NCI-H345 (cell line): ENCODE measurements at regions not wholly inside any gene's neighbourhood (a gene's known extent, or its start where the extent isn't known, plus 50 kb on each side); places are given as distances from the start of the nearest gene placed in this dataset.
"Not testable (repeated sequence)": the region's sequence is repeated elsewhere in the genome, so short reads cannot be mapped to it uniquely, and the experiment has no call there.

Source experiments
- DNase-seq: peaks from one replicate; lab custom pipeline; 2025; lab: John Stamatoyannopoulos, UW

DNA sequence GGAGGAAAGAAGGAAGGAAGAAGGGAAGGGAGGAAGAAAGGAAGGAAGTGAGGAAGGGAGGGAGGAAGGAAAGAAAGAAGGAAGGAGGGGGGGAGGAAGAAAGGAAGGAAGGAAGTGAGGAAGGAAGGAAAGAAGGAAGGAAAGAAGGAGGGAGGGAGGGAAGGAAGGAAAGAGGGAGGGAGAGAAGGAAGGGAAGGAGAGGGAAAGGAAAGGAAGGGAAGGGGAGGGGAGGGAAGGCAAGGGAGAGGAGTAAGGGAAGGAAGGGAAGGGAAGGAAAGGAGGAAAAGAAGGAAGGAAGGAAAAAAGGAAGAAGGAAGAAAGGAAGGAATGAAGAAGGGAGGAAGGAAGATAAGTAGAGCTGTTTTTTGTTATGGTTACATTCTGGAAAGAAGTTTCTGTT lies 141.2 kb downstream of the LRRC3B start:
- no peak for DNase-seq

DNA sequence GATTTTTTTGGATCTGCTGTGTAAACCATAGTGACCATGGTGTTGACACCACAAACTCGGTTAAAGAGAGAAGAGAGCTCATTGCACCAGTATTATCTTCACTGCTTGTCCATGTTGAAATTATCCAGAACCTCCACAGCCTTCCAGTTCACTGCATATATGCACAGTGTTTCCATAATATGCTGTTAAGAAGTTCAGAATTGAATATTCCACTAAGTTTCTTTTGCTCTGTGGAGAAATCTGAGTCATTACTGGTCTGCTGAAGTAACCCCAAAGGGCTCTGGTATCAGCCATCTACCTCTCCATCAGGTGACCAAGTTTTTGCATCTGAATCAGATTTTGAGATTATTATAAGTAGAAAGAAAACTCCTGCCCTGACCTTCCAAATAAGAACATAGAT lies 143.5 kb downstream of the LRRC3B start:
- no peak for DNase-seq

DNA sequence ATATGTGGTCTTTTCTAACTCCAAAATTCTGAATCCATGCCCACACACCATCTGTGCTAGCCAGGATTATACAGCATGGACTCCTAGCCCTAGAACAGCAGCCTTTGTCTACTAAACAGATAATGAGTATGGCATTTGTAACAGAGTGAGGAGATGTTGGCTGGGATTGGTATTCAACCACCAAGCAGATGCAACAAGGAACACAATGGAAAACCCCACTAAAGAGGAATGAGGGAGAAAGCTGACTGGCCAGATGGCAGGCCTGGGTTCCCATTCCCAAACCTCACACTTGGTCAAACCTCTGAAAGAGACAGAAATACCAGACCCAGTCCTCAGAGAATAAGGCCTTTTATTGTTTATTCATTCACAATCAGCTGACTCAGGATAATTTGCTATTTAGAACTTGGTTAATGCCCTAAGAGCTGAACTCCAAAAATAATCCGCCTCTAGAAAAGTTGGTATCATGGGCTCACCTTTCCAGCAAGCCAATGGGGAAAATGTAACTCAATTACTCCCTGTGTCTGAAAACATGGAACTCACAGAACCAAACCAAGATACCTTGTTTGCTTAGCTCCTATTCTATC lies 145.6 kb downstream of the LRRC3B start:
- DNase-seq, result no peak

DNA sequence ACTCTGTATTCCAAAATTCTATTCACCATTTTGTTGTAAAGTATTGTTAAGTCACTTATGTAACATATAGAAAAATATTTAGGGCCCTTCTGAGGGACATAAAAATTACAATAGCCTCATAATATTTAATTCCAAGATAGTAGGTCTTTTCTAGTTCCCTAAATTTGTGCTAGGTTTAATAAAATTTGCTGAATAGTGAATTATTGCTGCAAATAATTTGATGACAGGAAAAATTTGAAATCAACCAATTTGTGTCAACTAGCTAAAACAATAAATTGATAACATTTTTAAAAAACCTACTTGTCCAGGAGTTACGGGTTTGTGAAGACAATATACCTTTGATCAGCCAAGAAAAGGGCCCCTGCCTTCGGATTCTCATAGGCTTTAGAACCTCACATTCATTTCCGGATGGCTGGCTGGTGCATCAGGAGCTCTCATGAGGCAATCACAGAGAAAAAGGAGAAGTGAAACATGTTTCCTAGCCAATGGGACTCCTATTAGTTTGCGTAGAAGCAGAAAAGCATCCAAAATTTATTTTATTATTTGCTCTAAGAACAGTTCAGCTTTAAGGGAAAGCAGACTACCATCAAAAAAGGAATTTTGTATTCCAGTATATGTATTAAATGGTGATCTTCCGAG lies 177.2 kb downstream of the LRRC3B start:
- no peak for DNase-seq

DNA sequence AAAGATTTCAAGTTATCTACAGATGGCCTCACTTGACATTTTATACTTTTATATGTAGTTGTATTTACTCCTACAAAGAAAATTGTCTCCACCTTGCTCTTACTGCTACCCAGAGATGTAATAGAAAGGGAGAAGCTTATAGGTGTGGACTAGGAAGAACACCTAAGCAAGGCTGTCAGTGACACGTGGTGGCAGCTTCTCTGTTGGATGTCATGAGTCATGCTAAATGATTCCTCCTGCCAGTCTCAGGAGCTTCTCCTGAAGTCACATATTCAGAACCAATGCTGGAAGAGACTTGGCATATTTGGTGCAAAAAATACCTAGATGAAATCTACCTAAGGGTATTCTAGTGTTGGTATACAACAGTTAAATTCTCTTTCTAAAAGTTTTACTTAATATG lies 184.7 kb downstream of the LRRC3B start:
- DNase-seq, result no peak

DNA sequence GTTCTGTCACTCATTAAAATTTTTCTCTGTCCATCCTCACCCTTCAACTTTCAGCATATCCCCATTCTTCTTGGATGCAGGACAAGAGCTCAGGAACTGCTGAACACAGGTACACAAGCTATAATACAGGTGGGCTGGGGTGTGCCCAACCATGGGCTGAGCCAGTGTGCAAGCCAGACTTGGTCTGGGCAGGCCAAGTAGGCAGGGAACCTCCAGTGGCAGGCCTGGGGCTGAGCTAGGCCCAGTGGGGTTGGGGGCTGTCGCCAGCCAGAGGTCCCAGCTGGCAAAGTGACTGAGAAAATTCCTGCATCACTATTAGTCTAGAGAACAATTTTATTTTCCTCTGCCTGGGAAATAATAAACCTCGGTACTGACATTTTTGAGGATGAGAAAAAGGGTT lies 202.9 kb downstream of the LRRC3B start:
- DNase-seq, result no peak

DNA sequence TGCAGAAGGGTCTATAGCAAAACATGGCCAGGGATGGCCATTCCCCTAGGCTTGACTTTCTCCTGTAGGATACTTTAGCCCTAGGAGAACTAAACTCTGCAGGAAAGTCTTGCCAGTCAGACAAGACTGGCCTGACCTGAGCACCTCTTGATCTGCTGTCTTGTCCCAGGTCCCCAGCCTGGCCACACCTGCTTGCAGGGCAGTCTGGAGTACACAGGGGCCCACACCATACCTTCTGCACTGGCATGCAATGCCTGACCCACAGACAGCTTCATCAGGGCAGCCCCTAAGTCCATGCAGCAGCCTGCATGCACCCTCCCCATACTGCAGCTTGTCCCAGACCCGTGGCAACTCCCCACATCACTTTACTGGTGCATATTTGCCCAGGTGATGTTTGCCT lies 204.6 kb downstream of the LRRC3B start:
- DNase-seq, result no peak

DNA sequence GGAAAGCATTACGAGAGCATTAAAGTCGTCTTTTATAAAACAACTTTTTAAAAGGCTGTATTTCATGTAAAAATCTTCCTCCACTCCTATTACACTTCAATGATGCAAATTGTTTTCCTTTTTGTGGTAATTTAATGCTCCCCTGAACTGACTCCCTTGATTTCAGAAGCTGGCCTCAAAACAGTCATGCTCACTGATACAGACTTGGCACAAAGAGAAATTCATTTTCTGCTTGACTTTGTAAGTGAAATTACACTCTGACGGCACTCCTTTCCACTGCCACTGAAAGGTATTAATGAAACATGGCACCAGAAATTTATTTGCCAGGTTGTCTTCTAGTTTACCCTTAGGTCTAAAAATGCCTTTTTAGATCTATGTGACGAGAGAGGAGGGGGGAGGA lies 215.5 kb downstream of the LRRC3B start:
- DNase-seq, result no peak

DNA sequence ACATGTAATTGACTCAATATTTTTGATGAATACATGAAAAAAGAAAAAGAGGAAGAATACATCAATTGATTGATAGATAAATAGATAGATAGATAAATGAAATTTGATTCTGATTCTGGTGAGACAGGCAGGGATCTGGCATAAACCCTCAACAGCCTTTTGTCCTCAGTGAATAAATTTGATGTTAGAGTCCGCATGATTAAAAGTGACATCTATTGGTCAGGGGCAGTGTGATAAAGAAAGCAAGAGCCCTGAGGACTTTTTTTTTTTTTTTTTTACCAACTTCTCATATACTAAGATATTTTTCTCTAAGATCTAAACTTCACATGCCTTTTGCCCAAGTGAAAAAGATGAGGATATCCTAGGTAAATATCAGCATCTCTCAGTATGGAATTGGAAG lies 216.4 kb downstream of the LRRC3B start:
- DNase-seq, result no peak

DNA sequence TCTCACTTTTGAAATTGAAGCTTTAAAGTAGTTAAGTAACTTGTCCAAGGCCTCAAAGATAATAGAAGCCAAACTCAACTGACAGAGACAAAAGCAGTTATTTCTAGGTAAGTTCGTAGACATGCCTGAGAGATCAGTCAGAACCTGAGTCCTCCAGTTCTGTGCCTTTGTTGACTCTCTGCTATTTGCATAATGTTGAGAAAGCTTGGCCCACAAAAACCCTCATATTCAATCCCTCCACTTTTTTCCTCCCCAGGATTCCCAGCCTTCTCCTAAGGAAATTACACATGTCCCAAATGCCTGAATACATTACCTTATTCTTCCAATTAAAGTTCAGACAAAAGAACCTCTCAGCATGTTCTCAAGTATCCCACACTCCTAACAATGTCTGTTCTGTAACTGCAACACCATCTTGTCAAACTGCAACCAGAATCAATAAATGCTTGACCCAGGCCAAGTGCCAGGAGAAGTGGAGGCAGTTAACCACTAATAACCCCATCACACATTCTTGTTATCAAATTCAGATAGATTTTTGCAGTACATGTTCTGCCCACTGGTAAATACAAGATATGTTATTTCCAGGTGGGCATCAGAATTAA lies 217.8 kb downstream of the LRRC3B start:
- no peak for DNase-seq

DNA sequence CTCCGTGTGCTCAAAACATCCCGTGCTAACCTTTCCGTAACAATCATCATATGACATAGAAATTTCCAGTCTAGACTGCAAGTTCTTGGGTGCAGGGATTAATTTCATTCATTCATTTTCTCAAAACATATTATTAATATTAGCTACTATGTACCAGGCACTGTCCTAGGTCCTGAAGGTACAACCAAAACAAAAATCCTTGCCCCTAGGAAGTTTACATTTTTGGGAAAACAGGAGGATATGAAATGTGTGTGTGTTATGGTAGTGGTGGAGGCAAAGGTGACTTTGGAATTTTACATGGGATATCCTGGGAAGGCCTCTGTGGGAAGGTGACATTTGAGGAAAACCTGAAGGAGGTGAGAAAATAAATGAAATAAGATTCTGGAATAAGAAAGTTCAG lies 222.6 kb downstream of the LRRC3B start:
- DNase-seq, result no peak

DNA sequence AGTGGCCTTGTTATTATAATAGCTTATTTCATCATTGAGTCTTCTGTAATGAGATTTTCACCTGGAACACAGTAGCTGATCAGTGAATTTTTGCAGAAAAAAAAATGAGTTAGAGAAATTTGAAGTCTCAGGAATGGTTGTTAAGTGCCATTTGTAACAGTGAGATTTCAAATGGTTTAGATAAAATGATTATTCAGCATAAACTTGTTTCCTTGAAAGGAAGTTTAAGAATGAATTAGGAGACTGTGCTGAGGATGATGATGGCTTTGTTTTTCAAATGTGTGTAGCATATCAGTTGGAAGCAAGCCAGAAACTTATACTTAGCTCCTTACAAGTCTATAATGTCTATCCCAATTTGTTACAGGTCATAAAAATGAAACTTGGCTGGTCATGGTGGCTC lies 225.1 kb downstream of the LRRC3B start:
- DNase-seq, result no peak

DNA sequence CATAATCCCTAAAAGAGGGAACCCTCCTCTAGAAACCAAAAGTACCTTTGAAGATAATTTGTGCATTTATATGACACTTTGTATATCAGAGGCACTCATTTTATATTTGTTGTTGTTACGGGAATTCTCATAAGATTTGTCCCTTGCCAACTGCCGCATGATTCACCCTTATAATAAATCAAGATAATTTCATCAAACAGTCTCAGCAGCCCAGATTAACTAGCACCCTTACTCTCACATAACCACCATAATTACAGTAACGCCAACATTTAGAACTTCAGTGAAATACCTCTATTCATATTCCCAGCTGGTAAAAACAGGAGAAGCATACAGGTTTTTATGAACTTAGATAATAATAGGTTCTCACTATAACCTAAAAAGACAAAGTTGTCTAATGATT lies 271.9 kb downstream of the LRRC3B start:
- DNase-seq, result no peak

DNA sequence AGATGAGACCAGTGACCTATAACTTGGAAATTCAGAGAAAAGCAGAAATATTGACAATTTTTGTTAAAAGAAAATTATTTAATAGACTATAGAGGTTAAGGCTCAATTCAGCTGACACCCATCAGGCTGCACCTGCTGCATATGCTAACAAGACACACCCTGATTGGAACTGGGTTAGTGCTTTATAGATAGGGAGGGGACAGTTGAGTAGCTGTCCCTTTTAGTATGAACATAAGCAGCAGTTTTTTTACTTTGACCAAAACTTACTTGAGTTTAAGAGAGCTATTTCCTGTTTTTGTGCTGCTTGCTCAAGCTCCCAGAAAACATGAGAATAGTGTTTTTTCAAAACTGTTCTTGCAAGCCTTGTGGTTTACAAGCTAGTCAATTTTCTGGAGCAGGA lies 292.6 kb downstream of the LRRC3B start:
- no peak for DNase-seq

DNA sequence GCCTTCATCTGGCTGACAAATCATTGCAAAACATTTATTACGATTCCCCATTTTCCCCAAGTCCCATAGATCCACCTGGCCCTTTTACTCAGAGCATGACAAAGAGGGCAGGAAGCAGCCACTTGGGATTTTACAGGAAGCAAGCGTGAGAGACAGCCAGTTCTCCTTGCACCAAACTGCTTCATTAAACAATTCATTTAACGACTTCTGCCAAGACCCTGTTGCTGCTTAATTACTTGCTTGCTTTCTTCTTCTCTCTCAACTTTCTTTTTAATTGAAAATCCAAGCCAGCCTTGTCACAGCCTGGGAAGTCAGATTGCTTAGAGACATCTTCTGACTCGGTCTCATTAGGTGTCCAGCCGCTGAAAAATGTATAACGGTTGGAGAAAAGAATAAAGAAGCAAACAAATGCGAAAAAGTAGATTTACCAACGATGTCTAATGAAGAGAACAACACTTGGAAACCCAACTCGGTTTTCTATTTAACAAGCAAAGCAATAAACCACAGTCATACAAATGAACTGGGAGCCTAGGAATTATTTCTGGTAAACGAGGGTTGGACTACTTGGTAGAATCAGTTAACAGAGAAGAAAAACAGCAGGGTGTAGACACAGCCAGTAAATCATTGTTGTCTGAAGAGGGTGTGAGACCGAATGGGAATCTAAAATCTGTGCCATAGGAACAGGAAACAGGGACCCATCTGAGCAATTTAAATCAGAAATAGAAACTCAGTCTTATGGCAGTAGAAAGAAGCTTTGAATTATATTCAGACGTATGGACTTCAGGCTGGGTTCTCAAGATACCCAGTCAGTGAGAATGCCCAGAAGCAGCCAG lies 298.3 kb downstream of the LRRC3B start:
- peak; percentile 37 for DNase-seq

DNA sequence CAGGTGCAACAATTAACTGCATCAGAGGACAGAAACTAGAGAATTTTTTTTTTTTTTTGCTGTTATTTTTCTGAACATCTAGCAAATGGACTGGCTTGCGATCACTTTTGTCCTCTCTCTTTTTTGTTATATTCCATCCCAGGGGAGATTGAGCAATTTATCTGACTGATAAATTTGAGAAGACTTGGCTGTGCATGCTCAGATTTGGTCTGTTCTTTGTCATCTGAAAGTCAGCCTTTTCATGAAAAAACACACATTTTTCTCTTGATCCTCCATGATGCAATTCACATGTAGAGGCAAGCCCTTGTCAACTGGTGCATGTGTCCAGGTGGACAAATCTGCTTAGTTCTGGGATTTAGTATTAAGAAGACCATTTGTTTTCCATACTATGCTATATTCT lies 309.3 kb downstream of the LRRC3B start:
- no peak for DNase-seq

DNA sequence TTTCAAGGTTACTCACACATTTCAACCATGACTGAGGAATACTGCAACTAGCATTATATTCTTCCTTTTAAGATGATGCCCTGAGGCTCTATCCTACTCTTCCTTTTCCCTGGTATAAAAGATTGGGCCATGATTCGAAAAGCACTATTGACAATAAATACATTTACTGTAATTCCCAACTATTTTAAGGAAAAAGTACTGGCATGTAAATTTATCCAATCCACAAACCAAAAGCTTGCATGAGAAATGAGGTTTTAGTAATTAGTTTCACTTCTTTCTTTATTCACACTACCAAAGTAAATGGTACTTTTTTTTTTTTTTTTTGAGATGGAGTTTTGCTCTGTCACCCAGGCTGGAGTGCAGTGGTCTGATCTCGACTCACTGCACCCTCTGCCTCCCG lies 310.2 kb downstream of the LRRC3B start:
- DNase-seq, result no peak

DNA sequence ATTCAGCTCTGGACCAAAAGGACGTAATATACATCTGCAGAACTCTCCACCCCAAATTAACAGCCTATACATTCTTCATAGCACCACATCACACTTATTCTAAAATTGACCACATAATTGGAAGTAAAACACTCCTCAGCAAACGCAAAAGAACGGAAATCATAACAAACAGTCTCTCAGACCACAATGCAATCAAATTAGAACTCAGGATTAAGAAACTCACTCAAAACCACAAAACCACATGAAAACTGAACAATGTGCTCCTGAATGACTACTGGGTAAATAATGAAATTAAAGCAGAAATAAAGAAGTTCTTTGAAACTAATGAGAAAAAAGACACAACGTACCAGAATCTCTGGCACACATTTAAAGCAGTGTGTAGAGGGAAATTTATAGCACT lies 322.9 kb downstream of the LRRC3B start:
- DNase-seq, result not testable (repeated sequence)

DNA sequence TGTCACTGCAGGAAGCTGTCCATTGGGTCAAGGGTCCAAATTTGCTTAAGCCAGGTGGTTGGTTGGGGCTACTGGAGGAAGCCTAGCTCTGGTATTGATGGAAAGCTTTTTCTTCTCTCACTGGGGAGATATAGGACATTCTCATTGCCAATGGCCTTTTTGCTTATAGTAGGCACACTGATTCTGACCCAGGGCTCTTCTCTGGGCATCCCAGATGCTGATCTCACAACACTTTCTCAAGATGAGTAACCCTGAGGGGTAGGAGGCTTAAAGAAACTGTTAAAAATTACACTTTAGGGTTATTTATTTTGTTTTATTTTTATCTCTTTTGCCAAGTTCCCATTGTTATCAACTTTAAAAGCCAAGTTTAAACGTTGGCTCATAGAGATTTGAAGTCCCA lies 337.8 kb downstream of the LRRC3B start:
- DNase-seq, result no peak

DNA sequence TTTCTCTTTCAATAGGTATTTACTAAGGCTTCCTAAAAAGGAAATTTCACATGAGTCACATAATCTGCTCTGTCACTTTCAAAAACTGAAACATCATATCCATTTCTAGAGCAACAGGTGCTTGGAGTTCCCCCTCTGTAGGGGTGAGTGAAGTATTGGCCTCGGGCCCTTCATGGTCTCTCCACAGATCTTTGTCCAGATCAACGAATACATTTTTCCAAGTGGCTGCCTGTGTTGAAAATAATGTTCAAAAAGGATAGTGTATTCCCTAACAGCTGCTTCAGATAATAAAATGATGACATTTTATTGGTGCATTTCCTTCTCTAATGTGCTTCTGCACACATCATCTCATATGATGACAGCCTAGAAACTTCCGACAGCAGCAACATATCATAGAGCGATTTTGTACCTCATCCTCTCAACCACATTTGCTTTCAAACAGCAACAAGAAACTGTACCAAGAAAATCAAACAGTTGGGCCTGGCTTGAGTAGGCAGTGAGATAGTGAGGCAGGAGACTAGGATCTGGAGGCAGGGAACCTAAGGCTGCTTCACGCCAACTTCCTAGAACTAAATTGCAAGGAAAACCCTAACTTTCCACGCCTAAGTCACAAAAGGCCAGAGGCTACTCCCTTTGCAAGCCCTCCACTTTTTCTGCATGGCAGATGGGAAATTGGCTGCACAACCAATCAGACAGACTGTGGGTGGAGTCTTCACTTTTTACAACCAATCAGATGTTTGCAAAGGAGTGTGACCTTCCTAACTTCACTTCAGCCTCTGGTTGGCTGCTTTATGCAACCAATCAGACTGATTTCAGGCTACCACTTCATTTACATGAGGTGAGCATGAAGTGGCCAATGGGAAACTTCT lies 340.2 kb downstream of the LRRC3B start:
- no peak for DNase-seq

DNA sequence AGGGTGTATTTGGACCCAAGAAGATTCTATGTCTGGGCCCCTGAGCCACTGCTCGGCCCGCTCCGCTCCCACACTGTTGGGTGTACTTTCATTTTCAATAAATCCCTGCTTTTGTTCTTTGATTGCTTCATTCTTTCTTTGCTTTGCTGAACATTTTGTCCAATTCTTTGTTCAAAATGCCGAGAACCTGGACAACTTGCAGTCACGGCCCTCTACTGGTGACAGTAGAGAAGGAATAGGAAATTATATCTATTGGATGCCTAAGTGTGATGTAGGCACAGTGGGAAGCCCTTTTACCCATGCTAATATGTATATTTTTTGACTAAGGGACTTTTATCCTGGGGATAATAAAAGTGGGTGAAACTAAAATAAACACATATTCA lies 340.8 kb downstream of the LRRC3B start:
- no peak for DNase-seq

DNA sequence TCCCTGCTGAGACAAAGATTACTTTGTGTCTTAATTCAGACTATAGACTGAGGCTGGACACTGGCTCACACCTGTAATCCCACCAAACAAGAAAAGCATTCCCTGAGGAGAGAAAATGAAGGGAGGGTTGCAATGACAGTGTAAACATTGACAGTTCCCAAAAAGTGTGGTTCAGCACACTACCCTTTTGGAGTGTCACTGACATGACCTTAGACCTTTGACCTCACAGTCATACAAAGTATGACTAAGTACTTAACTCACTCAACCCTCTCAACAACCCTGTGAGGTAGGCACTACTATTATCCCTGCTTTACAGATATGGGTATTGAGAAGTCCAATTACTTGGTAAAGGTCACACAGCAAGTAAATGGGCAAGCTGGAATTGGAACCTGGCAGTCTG lies 341.7 kb downstream of the LRRC3B start:
- no peak for DNase-seq
